HCT116 (cell line): ENCODE measurements at regions not wholly inside any gene's neighbourhood (a gene's known extent, or its start where the extent isn't known, plus 50 kb on each side); places are given as distances from the start of the nearest gene placed in this dataset.

Experiments
- ATAC-seq: fragments of 200-7000 bp; cut with Tn5 transposase; 2 replicates; pipeline ENCODE4 v1.9.1; 2020; ENCODE audit warnings: mild to moderate bottlenecking, moderate library complexity
- BruUV-seq: library from RNA; stranded (reverse); fragments of 400-500 nt; replicated peaks from 2 replicates; lab custom pipeline; 2021; lab: Mats Ljungman, UMichigan
- CTCF ChIA-PET: fragments of 300-600 bp; sonication (Branson Sonifier 250); formaldehyde crosslinking; loops from one replicate; lab custom pipeline; 2021; ENCODE audit warnings: antibody characterized with exemption; lab: Charles Lee
- POLR2A ChIA-PET: fragments of 300-600, 350-600 bp; sonication (Branson Sonifier 250); formaldehyde crosslinking; loops from one replicate; lab custom pipeline; 2021; ENCODE audit warnings: antibody characterized with exemption; lab: Charles Lee
- RAD21 ChIA-PET, 2 experiments: fragments of 300-600 bp; sonication (Branson Sonifier 250); formaldehyde crosslinking; loops; one replicate each; lab custom pipeline; 2023; ENCODE audit warnings: low total read pairs in 2 of 2; ENCODE audit not compliant: uncharacterized antibody in 2 of 2, unreplicated experiment in 2 of 2, low non-redundant PET in 1 of 2; lab: Charles Lee
- DNase-seq: peaks from one replicate; pipeline ENCODE4 v3.0.0-alpha.2; 2010; ENCODE audit warnings: low read depth, low spot score
- H2AFZ ChIP-seq: fragments of 200-600 bp; shearing (Covaris generic), sonication (generic); 2 replicates; pipeline ENCODE4 v1.6.1; 2017; ENCODE audit warnings: low read depth, mixed run types, mixed read lengths, antibody characterized with exemption, low read length; ENCODE audit not compliant: poor library complexity, severe bottlenecking
- H3K27ac ChIP-seq: 2 replicates; pipeline ENCODE4 v1.5.1; 2012; ENCODE audit warnings: low read depth, low read length
- H3K27me3 ChIP-seq: fragments of 200-600 bp; sonication (generic); 2 replicates; pipeline ENCODE4 v1.6.1; 2016; ENCODE audit warnings: mixed run types, low read length, mixed read lengths; ENCODE audit not compliant: insufficient read depth
- H3K36me3 ChIP-seq, 2 experiments: fragments of 200-500 bp in 1 of 2; fragments of 200-600 bp in 1 of 2; sonication (Bioruptor generic) in 1 of 2; sonication (generic) in 1 of 2; 2 replicates each; pipeline versions ENCODE4 v1.5.1 to v1.6.1; 2014 to 2016; ENCODE audit warnings: low read length in 2 of 2, inconsistent platforms in 1 of 2, mixed read lengths in 1 of 2, mixed run types in 1 of 2; ENCODE audit not compliant: insufficient read depth in 2 of 2, control insufficient read depth in 1 of 2
- H3K4me1 ChIP-seq, 2 experiments: fragments of 200-600 bp in 1 of 2; sonication (generic) in 1 of 2; 2 replicates each; pipeline versions ENCODE4 v1.5.1 to v1.6.1; 2012 to 2017; ENCODE audit warnings: low read length in 2 of 2, inconsistent platforms in 1 of 2, mild to moderate bottlenecking in 1 of 2, mixed read lengths in 1 of 2, mixed run types in 1 of 2, moderate library complexity in 1 of 2; ENCODE audit not compliant: insufficient read depth in 2 of 2, control insufficient read depth in 1 of 2
- H3K4me2 ChIP-seq: fragments of 200-600 bp; sonication (generic); 2 replicates; pipeline ENCODE4 v1.6.1; 2017; ENCODE audit warnings: mixed run types, low read length, mixed read lengths
- H3K4me3 ChIP-seq, 2 experiments: fragments of 200-600 bp in 1 of 2; sonication (generic) in 1 of 2; replicated peaks in 1 of 2; 2 replicates each; pipeline ENCODE4 v1.5.1; 2011 to 2016; ENCODE audit warnings: low read length in 2 of 2, control low read depth in 1 of 2, low read depth in 1 of 2, mild to moderate bottlenecking in 1 of 2, mixed read lengths in 1 of 2, mixed run types in 1 of 2
- H3K79me2 ChIP-seq: fragments of 200-600 bp; sonication (generic); 2 replicates; pipeline ENCODE4 v1.6.1; 2017; ENCODE audit warnings: mild to moderate bottlenecking, mixed run types, low read length, moderate library complexity, mixed read lengths; ENCODE audit not compliant: insufficient read depth
- H3K9ac ChIP-seq: fragments of 200-600 bp; sonication (generic); 2 replicates; pipeline ENCODE4 v1.6.1; 2016; ENCODE audit warnings: low read length, mixed read lengths
- H3K9me2 ChIP-seq: fragments of 200-600 bp; sonication (generic), shearing (Covaris generic); 2 replicates; pipeline ENCODE4 v1.6.1; 2017; ENCODE audit warnings: mixed run types, mild to moderate bottlenecking, moderate library complexity; ENCODE audit not compliant: insufficient read depth
- H3K9me3 ChIP-seq, 2 experiments: fragments of 200-500 bp in 1 of 2; fragments of 200-600 bp in 1 of 2; sonication (Bioruptor generic) in 1 of 2; sonication (generic) in 1 of 2; 2 replicates each; pipeline ENCODE4 v1.6.1; 2014 to 2017; ENCODE audit warnings: low read length in 2 of 2, mixed read lengths in 2 of 2, inconsistent platforms in 1 of 2, low read depth in 1 of 2, mild to moderate bottlenecking in 1 of 2, mixed run types in 1 of 2, moderate library complexity in 1 of 2; ENCODE audit not compliant: control insufficient read depth in 1 of 2, insufficient read depth in 1 of 2
- H4K20me1 ChIP-seq: fragments of 200-600 bp; sonication (generic), shearing (Covaris generic); 2 replicates; pipeline ENCODE4 v1.6.1; 2017; ENCODE audit warnings: mixed run types, mild to moderate bottlenecking, moderate library complexity; ENCODE audit not compliant: insufficient read depth
- CBX3 ChIP-seq: IDR thresholded peaks from 2 replicates; pipeline ENCODE4 v1.6.1; 2012; ENCODE audit warnings: low read depth
- EGR1 ChIP-seq: IDR thresholded peaks from 2 replicates; pipeline ENCODE4 v1.6.1; 2012; ENCODE audit warnings: low read depth
- ELF1 ChIP-seq: IDR thresholded peaks from 2 replicates; pipeline ENCODE4 v1.6.1; 2012; ENCODE audit warnings: low read depth, borderline replicate concordance
- EZH2phosphoT487 ChIP-seq: fragments of 200-600 bp; IDR thresholded peaks from 2 replicates; pipeline ENCODE4 v1.6.1; 2018; ENCODE audit warnings: antibody characterized with exemption, borderline replicate concordance
- FOSL1 ChIP-seq: IDR thresholded peaks from 2 replicates; pipeline ENCODE4 v1.6.1; 2012; ENCODE audit warnings: low read depth
- JUND ChIP-seq: IDR thresholded peaks from 2 replicates; pipeline ENCODE4 v1.6.1; 2012
- POLR2A ChIP-seq: IDR thresholded peaks from 2 replicates; pipeline ENCODE4 v1.7.0; 2011; ENCODE audit warnings: borderline replicate concordance; ENCODE audit not compliant: insufficient read depth, insufficient read length; ENCODE audit errors: extremely low read depth
- RAD21 ChIP-seq: IDR thresholded peaks from 2 replicates; pipeline ENCODE4 v1.6.1; 2012; ENCODE audit warnings: low read depth, mild to moderate bottlenecking
- SP1 ChIP-seq: IDR thresholded peaks from 2 replicates; pipeline ENCODE4 v1.6.1; 2012; ENCODE audit warnings: low read depth
- SRF ChIP-seq: IDR thresholded peaks from 2 replicates; pipeline ENCODE4 v1.6.1; 2012; ENCODE audit warnings: low read depth
- TCF7L2 ChIP-seq: IDR thresholded peaks from 2 replicates; pipeline ENCODE4 v1.7.0; 2011; ENCODE audit warnings: borderline replicate concordance, inconsistent platforms; ENCODE audit not compliant: insufficient read depth, insufficient read length; ENCODE audit errors: extremely low read depth
- YY1 ChIP-seq: IDR thresholded peaks from 2 replicates; pipeline ENCODE4 v1.6.1; 2011; ENCODE audit warnings: low read length, low read depth, moderate library complexity, mild to moderate bottlenecking; ENCODE audit not compliant: insufficient replicate concordance; ENCODE audit errors: extremely low read depth
- ZFX ChIP-seq: fragments of 450-650 bp; IDR thresholded peaks from 2 replicates; pipeline ENCODE4 v1.6.1; 2017
- intact Hi-C: fragments of 100-400 bp; cut with micrococcal nuclease; formaldehyde crosslinking; loops from 2 replicates; pipeline ENCODE4 v1.10.0; 2022
- TF ChIP-seq, protein P1 (sequence below): IDR thresholded peaks from 2 replicates; pipeline ENCODE4 v1.6.1; 2012
- TF ChIP-seq, protein P2 (sequence below), 3 experiments: fragments of 200-600 bp in 1 of 3; sonication (generic) in 1 of 3; IDR thresholded peaks in 2 of 3; conservative IDR thresholded peaks in 1 of 3; 2 replicates each; pipeline ENCODE4 v1.5.1; 2012 to 2017; ENCODE audit warnings: low read depth in 2 of 3, low read length in 2 of 3, antibody characterized with exemption in 1 of 3, borderline replicate concordance in 1 of 3, control low read depth in 1 of 3, mild to moderate bottlenecking in 1 of 3, mixed read lengths in 1 of 3, mixed run types in 1 of 3, moderate library complexity in 1 of 3; ENCODE audit not compliant: insufficient read depth in 1 of 3
- TF ChIP-seq, protein P3 (sequence below): IDR thresholded peaks from 2 replicates; pipeline ENCODE4 v1.6.1; 2012
- TF ChIP-seq, protein P4 (sequence below): IDR thresholded peaks from 2 replicates; pipeline ENCODE4 v1.6.1; 2011; ENCODE audit warnings: mild to moderate bottlenecking, low read length, moderate library complexity; ENCODE audit not compliant: insufficient replicate concordance; ENCODE audit errors: extremely low read depth

DNA sequence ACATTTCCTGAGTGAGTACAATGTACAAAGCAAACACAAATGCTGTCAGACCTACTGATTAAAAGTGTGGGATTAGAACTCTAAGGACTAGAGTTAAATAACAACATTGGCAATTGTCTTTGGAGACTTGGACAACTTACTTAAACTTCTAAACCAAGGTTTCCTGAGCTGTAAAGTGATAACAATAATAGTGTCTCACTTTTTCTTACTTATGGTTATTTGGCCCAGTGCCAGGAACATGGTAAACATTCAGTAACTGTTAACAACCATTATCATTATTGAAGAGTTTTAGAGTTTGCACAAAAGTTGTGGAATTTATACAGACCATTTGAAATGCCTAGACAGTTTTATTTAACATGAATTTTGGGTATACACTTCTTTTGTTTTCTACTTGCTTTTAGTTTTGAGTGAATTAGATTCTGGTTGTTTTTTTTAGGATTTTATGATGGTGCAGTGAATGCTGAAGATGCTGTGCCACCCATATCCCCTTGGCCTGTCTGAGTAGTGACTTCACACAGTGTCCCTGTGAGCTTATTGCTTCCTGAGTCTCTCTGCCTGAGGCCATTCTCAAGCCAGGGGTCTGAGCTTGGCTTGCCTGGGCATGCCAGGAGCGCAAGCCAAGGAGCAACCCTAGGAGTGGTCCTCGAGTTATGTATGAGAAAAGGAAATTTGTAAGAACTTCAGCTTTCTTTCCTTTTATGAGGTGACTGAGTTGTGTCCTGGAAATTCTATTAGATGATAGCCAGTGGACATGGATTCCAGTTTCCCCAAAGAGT lies 932.8 kb downstream of the TTLL7 start:
- no peaks in the 10 kb centered on the region for H3K4me1 ChIP-seq
- no peak overlapping the region for H2AFZ ChIP-seq
- intact Hi-C loops: no loop called here
- ChIA-PET CTCF (no interaction called here), RAD21 (interaction anchor here in 1 of 2 experiments (0.7 kb wide), 1 partner anchor 713 kb away, joined by 4 read pairs; no protein-coding TSS in a partner anchor)
- no peak overlapping the region for H3K27ac ChIP-seq
- no peak overlapping the region for H3K4me2 ChIP-seq
- H3K27me3 ChIP-seq: no peaks in the 10 kb centered on the region
- TF ChIP-seq EZH2phosphoT487 (no peak), FOSL1 (no peak), ZFX (no peak), CBX3 (no peak), RAD21 (no peak), YY1 (no peak), EGR1 (no peak), ELF1 (no peak), TCF7L2 (no peak), SRF (no peak), POLR2A (no peak), SP1 (no peak), JUND (no peak)
- TF ChIP-seq, protein P1, sequence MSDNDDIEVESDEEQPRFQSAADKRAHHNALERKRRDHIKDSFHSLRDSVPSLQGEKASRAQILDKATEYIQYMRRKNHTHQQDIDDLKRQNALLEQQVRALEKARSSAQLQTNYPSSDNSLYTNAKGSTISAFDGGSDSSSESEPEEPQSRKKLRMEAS: no peak
- TF ChIP-seq, protein P2, sequence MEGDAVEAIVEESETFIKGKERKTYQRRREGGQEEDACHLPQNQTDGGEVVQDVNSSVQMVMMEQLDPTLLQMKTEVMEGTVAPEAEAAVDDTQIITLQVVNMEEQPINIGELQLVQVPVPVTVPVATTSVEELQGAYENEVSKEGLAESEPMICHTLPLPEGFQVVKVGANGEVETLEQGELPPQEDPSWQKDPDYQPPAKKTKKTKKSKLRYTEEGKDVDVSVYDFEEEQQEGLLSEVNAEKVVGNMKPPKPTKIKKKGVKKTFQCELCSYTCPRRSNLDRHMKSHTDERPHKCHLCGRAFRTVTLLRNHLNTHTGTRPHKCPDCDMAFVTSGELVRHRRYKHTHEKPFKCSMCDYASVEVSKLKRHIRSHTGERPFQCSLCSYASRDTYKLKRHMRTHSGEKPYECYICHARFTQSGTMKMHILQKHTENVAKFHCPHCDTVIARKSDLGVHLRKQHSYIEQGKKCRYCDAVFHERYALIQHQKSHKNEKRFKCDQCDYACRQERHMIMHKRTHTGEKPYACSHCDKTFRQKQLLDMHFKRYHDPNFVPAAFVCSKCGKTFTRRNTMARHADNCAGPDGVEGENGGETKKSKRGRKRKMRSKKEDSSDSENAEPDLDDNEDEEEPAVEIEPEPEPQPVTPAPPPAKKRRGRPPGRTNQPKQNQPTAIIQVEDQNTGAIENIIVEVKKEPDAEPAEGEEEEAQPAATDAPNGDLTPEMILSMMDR (IDR thresholded peaks at IDR 0.05 in 2 of 3, conservative IDR thresholded peaks at IDR 0.05 in 1 of 3; ENCODE audit: borderline replicate concordance in 1 of 3, insufficient read depth in 1 of 3, low read depth in 2 of 3, low read length in 2 of 3): no peak
- TF ChIP-seq, protein P3, sequence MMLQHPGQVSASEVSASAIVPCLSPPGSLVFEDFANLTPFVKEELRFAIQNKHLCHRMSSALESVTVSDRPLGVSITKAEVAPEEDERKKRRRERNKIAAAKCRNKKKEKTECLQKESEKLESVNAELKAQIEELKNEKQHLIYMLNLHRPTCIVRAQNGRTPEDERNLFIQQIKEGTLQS: no peak
- TF ChIP-seq, protein P4, sequence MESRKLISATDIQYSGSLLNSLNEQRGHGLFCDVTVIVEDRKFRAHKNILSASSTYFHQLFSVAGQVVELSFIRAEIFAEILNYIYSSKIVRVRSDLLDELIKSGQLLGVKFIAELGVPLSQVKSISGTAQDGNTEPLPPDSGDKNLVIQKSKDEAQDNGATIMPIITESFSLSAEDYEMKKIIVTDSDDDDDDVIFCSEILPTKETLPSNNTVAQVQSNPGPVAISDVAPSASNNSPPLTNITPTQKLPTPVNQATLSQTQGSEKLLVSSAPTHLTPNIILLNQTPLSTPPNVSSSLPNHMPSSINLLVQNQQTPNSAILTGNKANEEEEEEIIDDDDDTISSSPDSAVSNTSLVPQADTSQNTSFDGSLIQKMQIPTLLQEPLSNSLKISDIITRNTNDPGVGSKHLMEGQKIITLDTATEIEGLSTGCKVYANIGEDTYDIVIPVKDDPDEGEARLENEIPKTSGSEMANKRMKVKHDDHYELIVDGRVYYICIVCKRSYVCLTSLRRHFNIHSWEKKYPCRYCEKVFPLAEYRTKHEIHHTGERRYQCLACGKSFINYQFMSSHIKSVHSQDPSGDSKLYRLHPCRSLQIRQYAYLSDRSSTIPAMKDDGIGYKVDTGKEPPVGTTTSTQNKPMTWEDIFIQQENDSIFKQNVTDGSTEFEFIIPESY: no peak
- TF ChIP-seq, all 23 proteins: peak for 0
- H3K9me3 ChIP-seq: no peaks in the 10 kb centered on the region; a peak in 1 of 4 replicates
- H3K79me2 ChIP-seq: no peaks in the 10 kb centered on the region
- H3K9me2 ChIP-seq: no peaks in the 10 kb centered on the region
- POLR2A ChIA-PET: no interaction called here
- H3K36me3 ChIP-seq: no peaks in the 10 kb centered on the region
- H4K20me1 ChIP-seq: no peaks in the 10 kb centered on the region
- ATAC-seq: no peak
- no peak overlapping the region for H3K4me3 ChIP-seq
- no TSS peak for BruUV-seq
- H3K9ac ChIP-seq: no peak overlapping the region
- no peak for DNase-seq
